HG03520 (cell line): ENCODE measurements at regions not wholly inside any gene's neighbourhood (a gene's known extent, or its start where the extent isn't known, plus 50 kb on each side); places are given as distances from the start of the nearest gene placed in this dataset.
"Not testable (repeated sequence)": the region's sequence is repeated elsewhere in the genome, so short reads cannot be mapped to it uniquely, and the experiment has no call there.

ENCODE experiments used
- ATAC-seq: cut with Tn5 transposase; IDR thresholded peaks from one replicate; pipeline ENCODE4 v1.9.1; 2021; ENCODE audit warnings: mild to moderate bottlenecking, moderate library complexity; ENCODE audit not compliant: unreplicated experiment

DNA sequence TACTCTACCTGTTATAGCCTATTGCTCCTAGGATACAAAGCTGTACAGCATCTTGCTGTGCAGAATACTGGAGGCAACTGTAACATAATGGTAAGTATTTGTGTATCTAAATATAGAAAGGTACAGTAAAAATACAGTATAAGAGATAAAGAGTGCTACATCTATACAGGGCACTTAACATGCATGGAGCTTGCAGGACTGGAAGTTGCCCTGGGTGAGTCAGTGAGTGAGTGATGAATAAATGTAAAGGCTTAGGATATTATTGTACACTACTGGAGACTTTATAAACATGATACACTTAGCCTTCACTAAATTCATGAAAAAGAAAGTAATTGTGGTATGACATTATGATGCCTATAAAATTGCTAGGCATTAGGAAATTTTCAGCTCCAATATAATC is 65.5 kb upstream of the OSMR start:
- ATAC-seq = no peak

DNA sequence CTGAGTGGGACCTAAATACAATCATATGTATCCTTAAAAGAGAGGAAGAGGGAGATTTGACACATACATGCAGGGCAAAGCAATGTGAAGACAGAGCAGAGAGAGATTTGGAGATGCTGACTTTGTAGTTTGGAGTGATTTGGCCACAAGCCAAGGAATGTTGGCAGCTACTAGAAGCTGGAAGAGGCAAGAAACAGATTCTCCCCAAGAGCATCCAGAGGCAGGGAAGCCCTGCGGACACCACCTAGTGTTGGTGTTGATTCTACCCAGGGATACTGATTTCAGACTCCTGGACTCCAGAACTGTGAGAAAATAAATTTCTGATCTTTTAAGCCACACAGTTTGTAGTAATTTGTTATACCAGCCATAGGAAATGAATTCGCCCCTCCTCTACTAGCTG is 64.9 kb upstream of the OSMR start:
- no peak for ATAC-seq

DNA sequence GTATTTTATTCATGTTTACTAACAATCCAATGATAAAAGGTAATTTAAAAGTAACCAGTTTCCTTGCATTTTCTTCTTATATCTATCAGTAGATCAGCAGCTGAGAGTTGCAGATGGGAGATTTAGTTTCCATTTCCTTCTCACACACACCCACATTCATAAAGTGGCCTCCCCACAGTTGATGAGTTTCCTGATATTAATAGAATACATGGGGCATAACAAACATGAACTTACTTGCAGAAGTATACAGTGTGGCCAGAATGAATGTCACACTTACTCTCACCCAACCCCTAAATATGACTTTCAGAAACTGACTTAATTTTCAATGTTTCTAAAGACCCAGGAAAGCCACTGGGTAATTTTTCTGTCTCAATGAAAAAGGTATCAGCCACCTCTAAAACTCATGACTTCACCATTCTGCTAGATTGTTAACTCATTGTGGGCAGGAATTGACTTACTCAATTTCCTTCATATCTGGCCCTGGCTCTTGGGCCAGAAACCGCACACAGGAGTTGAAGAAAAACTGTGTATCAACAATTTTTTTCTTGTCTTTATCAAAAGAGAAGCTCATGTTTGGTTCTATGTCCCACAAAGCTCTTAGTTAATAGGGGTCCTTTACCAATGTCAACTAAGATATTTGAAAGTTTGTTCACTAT is 63.5 kb upstream of the OSMR start:
- ATAC-seq = no peak

DNA sequence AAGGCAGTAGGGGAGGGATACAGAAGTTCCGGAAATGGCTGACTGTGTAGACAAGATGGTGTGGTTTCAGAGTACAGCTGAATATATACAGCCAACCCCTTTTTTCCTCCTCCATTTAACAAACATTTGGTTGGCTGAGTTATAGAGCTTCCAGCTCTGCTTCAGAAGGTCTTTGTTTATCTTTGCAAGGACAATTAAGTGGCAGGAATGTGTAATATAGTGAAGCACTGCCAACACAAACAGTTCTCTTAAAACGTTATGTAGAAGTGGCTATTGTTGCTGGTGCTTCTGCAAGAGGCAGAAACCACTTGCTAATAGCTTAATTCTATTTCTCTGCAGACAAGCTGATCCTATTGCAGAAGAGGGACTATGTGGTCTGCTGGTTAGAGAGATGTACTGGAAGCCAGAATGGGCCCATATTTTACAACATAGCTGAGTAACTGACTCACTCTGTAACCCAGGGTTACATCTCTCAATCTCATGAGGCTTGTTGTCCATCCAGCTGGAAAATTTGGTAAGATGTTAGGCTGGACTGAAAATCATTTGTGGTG is 62.7 kb upstream of the OSMR start:
- no peak for ATAC-seq

DNA sequence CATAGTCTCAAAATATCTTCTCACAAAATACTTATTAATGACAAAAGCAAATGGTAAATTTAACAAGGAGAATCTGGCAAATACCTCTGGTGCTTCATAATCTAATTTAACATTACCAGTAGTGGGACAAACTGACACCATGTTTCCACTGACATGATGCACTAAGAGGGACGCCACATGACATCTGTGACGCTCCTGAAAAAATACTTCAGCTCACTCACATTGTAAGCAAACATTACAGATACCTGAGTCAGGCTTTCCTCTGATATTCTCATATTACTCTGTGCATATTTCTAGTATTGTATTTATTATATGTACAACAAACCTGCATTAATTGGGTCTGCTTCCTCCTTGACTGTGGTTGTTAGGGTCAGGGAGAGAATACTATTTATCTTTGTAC is 56.7 kb upstream of the OSMR start:
- ATAC-seq = no peak

DNA sequence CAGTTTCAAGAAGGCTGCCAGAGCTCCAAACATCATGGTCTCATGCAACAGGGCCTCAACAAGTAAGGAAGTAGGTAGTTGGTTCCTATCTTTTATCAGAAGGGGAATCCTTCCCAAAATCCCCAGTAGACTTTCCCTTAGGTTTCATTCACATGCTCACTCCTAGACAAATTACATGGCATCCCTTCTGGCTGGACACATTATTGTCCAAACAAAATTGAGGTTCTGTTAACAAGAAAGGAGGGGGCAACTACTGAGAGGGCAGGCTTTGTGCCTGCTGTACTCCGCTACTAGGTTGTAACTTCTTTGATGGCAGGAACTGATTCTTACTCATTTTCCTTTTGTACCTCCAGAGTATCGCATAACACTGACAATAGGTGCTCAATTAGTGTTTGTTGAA is 56.0 kb upstream of the OSMR start:
- no peak for ATAC-seq

DNA sequence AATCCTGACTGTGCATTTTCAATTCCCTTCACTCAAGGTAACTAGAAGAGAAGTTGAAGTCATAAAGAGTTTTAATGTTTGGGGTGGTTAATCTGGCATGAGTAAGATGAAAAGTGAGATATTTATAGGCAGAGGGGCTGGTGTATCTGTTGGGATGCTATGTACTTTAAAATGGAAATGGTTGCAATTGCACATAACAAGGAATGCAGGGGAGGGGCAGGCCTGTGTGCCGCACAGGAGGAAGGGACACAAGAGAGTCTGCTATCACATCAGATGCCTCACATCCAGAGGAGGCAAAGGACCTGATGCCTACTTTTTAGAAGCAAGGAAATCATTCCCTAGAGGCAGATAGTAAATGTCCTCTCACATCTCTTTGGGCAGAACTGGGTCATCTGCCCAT is 55.5 kb upstream of the OSMR start:
- ATAC-seq = no peak

DNA sequence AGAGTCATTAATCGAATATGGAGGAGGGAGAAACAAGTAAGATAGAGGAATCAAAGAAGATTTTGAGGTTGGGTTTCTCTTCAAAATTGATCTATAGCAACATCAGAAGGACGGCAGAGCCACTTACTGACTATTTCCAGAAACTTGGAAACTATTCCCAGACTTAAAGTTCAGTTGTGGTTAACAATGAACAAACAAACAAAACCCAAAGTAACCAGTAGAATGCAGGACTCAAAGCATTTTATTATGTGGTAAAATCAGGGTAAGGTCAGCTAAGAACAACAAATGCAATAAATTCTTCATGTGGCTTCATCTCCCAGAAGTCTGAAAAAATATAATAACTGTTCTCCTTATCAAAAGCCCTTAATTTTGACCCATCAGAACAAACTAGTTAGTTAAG is 54.9 kb upstream of the OSMR start:
- ATAC-seq = no peak

DNA sequence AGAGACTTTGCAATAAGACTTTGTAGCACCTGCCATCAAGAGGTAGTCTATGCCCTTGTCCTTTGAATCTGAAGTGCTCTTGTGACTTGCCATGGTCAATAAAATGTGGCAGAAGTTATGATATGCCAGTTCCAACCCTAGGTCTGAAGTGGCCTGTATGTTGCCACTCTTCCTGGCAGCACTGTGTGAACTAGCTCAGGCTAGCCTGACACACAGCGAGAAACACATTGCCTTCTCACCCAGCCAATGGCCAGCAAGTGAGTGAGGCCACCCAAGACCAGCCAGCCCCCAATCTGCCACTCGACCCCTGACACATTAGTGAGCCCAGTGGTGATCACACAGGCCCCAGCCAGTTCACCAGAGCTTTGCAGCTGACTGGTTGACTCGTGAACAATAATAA is 52.7 kb upstream of the OSMR start:
- no peak for ATAC-seq

DNA sequence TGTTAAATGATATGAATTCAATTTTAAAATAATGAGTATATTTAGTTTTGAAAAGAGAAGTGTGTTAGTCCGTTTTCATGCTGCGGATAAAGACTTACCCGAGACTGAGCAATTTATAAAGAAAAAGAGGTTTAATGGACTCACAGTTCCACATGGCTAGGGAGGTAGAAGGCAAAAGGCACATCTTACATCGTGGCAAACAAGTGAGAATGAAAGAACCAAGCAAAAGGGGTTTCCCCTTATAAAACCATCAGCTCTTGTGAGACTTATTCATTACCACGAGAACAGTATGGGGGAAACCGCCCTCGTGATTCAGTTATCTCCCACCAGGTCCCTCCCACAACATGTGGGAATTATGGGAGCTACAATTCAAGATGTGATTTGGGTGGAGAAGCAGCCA is 51.8 kb upstream of the OSMR start:
- ATAC-seq = not testable (repeated sequence)

DNA sequence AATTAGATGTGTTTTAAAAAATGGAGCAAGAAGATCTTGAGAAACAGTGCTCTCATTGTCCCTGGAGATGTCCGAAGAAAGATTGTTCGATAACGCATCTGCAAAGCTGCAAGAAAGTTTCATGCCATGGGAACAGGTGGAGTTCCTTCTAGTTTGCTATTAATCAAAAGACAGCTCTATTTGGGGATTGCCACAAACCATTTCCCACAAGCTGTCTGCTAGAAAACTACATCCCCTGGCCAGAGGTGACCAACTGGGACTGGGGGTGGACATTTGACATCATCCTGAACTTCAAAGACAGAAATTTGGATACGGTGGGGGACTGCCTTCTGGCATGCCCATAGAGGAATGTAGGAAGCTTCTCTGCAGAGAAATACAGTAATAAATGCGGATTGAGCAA is 50.8 kb upstream of the OSMR start:
- no peak for ATAC-seq

DNA sequence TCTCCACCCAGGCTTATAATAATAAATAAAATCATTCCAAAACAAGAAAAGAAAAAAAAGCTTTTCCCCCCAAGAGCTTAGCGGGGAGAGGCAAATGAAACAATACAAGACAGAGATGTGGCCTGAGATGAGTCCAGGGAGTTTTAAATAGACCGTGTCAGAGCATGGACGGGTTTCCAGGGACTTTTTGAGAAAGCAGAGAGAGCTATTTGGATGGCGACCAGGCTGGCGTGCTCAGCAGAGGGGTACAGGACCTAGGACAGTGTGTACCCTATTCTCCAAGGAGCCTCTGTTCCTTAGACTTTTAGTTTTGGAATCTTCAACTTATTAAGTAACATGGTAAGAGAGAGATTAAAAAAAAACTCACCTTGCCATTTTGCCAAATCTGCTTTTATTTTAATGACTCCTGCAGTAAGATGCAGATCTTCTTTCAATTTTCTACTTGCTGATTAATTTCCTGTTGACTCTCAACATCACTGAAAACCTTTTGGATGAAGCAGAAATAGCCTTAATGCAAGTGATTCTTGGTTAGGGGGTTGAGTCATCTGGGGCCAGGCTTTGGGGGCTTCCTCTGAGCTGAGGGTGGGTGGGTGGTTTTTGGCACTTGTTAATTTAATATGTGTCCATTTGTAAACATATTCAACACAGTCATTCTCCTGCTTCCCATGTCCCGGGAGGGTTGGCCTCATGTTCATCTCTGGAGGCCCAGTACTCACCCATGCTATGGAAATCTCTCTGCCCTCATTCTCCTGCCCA is 49.6 kb upstream of the OSMR start:
- ATAC-seq = no peak
